GM12872 (cell line): ENCODE measurements at regions not wholly inside any gene's neighbourhood (a gene's known extent, or its start where the extent isn't known, plus 50 kb on each side); places are given as distances from the start of the nearest gene placed in this dataset.

Experiments used
- CTCF ChIP-seq: IDR thresholded peaks from 3 replicates; pipeline ENCODE4 v1.5.1; 2011; ENCODE audit warnings: low read depth, mild to moderate bottlenecking, low read length, moderate library complexity; ENCODE audit not compliant: insufficient read depth

GRCh38 chr13:105788530-105788929 is 746.9 kb downstream of the EFNB2 start:
- no peak for TF ChIP-seq CTCF

GRCh38 chr13:105787632-105788031 is 747.8 kb downstream of the EFNB2 start:
- TF ChIP-seq CTCF, result no peak

GRCh38 chr13:105785436-105785835 is 750.0 kb downstream of the EFNB2 start:
- TF ChIP-seq CTCF, result no peak

- no peak for TF ChIP-seq CTCF
These were observed 752.2 kb downstream of the EFNB2 start for GRCh38 chr13:105783261-105783660.

GRCh38 chr13:105778196-105778595 is 757.3 kb downstream of the EFNB2 start:
- no peak for TF ChIP-seq CTCF

- no peak for TF ChIP-seq CTCF
These were observed 760.6 kb downstream of the EFNB2 start for GRCh38 chr13:105774739-105775460.

- TF ChIP-seq CTCF, result no peak
These were observed 761.5 kb downstream of the EFNB2 start for GRCh38 chr13:105773863-105774538.
